ENCODE measurements at regions not wholly inside any gene's neighbourhood (a gene's known extent, or its start where the extent isn't known, plus 50 kb on each side); places are given as distances from the start of the nearest gene placed in this dataset.
"Not testable (repeated sequence)": the region's sequence is repeated elsewhere in the genome, so short reads cannot be mapped to it uniquely, and the experiment has no call there.

DNA sequence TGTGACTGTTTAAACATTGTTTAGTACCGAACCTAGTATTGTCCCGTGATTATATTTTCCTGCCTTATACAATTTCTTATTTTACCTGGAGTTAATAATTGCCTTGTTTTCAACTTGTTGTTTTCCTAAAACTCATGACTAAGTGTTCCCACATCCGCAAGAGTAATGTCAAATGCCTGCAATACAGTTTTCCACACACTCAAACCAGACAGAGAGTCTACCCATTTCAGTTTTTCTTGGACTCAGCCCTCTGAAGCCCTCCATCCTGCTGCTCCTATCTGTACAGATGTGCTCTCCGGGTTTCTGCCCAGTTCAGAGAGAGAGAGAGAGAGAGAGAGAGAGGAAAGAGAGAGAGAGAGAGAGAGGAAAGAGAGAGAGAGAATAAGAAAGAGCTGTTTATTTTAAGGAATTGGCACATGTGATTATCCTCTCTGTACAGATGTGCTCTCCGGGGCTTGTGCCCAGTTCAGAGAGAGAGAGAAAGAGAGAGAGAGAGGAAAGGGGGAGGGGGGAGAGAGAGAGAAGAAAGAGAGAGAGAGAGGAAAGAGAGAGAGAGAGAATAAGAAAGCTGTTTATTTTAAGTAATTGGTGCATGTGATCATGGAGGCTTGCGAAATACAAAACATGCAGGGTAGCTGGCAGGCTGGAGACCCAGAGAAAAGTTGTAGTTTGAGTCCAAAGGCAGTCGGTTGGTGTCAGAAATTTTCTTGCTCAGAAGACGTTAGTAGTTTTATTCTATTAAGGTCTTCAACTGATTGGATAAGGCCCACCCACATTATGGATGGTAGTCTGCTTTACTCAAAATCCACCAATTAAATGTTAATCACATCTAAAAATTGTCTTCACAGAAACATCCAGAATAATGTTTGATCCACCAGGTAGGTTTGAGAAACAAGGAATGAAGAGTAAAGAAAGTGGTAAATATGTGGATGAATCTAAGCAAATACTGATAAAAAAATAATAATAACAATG lies 104.1 kb upstream of the GOLGA8J start:
- H3K4me3 ChIP-seq (ENCODE audit: low read depth, low read length) = no peak overlapping the region
- TF ChIP-seq, protein P1, sequence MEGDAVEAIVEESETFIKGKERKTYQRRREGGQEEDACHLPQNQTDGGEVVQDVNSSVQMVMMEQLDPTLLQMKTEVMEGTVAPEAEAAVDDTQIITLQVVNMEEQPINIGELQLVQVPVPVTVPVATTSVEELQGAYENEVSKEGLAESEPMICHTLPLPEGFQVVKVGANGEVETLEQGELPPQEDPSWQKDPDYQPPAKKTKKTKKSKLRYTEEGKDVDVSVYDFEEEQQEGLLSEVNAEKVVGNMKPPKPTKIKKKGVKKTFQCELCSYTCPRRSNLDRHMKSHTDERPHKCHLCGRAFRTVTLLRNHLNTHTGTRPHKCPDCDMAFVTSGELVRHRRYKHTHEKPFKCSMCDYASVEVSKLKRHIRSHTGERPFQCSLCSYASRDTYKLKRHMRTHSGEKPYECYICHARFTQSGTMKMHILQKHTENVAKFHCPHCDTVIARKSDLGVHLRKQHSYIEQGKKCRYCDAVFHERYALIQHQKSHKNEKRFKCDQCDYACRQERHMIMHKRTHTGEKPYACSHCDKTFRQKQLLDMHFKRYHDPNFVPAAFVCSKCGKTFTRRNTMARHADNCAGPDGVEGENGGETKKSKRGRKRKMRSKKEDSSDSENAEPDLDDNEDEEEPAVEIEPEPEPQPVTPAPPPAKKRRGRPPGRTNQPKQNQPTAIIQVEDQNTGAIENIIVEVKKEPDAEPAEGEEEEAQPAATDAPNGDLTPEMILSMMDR (IDR thresholded peaks at IDR 0.05; ENCODE audit: low read depth, low read length, missing control alignments) = no peak
- in situ Hi-C loops (cut with HindIII; ENCODE audit: low pct_ligation_motif_present, low sequenced_read_pairs) = no loop called here

DNA sequence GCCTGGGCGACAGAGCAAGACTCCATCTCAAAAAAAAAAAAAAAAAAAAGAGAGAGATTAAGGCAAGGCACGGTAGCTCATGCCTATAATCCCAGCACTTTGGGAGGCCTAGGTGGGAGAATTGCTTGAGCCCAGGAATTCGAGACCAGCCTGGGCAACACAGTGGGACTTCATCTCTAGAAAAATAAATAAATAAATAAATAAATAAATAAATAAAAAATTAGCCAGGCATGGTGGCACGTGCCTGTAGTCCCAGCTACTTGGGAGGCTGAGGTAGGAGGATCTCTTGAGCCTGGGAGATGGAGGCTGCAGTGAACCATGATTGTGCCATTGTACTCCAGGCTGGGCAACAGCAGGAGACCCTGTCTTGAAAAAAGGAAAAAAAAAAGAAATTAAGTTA lies 108.7 kb upstream of the GOLGA8J start:
- in situ Hi-C loops (cut with HindIII; ENCODE audit: low pct_ligation_motif_present, low sequenced_read_pairs); H3K27me3 ChIP-seq (replicated peaks); DNase-seq; H3K27ac ChIP-seq; H3K36me3 ChIP-seq (replicated peaks); H3K4me3 ChIP-seq (ENCODE audit: low read depth, low read length): not testable (repeated sequence)

More for the DNA sequence above, 104.1 kb upstream of the GOLGA8J start:
- Histone ChIP-seq H3K27me3 (replicated peaks) (no peaks in the 10 kb centered on the region), H3K36me3 (replicated peaks) (no peaks in the 10 kb centered on the region), H3K27ac (no peak overlapping the region)
- DNase-seq = no peak

- in situ Hi-C loops (cut with HindIII; ENCODE audit: low pct_ligation_motif_present, low sequenced_read_pairs) = no loop called here
- no peak for DNase-seq
- TF ChIP-seq, protein P1 (IDR thresholded peaks at IDR 0.05; ENCODE audit: low read depth, low read length, missing control alignments) = no peak
- Histone ChIP-seq H3K36me3 (replicated peaks) (no peaks in the 10 kb centered on the region), H3K27me3 (replicated peaks) (no peaks in the 10 kb centered on the region), H3K27ac (no peak overlapping the region), H3K4me3 (ENCODE audit: low read depth, low read length) (no peak overlapping the region)
These were observed 110.7 kb upstream of the GOLGA8J start for GRCh38 chr15:29972051-29972450.

- Histone ChIP-seq H3K36me3 (replicated peaks) (no peaks in the 10 kb centered on the region), H3K27ac (no peak overlapping the region), H3K27me3 (replicated peaks) (no peaks in the 10 kb centered on the region), H3K4me3 (ENCODE audit: low read depth, low read length) (no peak overlapping the region)
- TF ChIP-seq, protein P1 (IDR thresholded peaks at IDR 0.05; ENCODE audit: low read depth, low read length, missing control alignments) = no peak
- peak; percentile 23 for DNase-seq
- in situ Hi-C loops (cut with HindIII; ENCODE audit: low pct_ligation_motif_present, low sequenced_read_pairs) = no loop called here
These were observed 112.4 kb upstream of the GOLGA8J start for GRCh38 chr15:29970402-29970695.

DNA sequence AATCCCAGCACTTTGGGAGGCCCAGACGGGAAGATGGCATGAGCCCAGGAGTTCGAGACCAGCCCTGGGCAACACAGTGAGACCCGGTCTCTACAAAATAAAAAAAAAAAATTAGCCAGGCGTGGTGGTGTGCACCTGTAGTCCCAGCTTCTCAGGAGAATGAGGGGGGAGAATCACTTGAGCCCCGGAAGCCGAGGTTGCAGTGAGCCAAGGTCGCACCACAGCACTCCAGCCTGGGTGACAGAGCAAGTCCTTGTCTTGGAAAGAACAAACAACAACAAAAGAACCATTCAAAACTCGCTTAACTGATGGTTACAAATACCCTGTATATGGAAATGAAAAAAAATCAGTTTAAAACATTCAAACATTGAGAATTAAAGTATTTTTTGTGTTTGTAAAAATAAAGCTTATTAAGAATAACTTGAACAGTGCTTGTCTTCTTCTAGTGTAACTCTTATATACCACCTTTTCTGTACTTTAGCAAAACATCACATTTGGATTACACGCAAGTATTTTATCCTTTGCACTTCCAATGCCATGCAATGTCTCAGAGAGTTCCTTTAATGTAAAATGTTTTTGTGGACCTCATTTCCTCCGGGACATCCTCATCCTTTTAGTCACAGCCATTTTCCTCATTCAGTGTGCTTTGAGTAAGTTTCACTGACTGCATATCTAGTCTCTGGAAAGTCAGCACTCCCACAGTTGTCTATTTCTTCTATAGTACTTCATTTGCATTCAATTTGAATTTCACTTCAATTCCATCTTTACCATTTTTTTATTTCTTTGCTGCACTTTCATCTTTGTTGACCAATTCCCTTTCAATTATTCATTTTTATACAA lies 113.0 kb upstream of the GOLGA8J start:
- TF ChIP-seq, protein P1 (IDR thresholded peaks at IDR 0.05; ENCODE audit: low read depth, low read length, missing control alignments) = no peak
- Histone ChIP-seq H3K4me3 (ENCODE audit: low read depth, low read length) (no peak overlapping the region), H3K36me3 (replicated peaks) (no peaks in the 10 kb centered on the region), H3K27ac (no peak overlapping the region), H3K27me3 (replicated peaks) (no peaks in the 10 kb centered on the region)
- in situ Hi-C loops (cut with HindIII; ENCODE audit: low pct_ligation_motif_present, low sequenced_read_pairs) = no loop called here
- DNase-seq = no peak

GRCh38 chr15:29968895-29969561 lies 113.7 kb upstream of the GOLGA8J start:
- TF ChIP-seq, protein P1 (IDR thresholded peaks at IDR 0.05; ENCODE audit: low read depth, low read length, missing control alignments) = no peak
- no peak for DNase-seq
- Histone ChIP-seq H3K4me3 (ENCODE audit: low read depth, low read length) (peak overlapping the region; percentile 46), H3K36me3 (replicated peaks) (no peaks in the 10 kb centered on the region), H3K27ac (no peak overlapping the region), H3K27me3 (replicated peaks) (no peaks in the 10 kb centered on the region)
- in situ Hi-C loops (cut with HindIII; ENCODE audit: low pct_ligation_motif_present, low sequenced_read_pairs) = no loop called here
